ENCODE measurements at regions not wholly inside any gene's neighbourhood (a gene's known extent, or its start where the extent isn't known, plus 50 kb on each side); places are given as distances from the start of the nearest gene placed in this dataset.

DNA sequence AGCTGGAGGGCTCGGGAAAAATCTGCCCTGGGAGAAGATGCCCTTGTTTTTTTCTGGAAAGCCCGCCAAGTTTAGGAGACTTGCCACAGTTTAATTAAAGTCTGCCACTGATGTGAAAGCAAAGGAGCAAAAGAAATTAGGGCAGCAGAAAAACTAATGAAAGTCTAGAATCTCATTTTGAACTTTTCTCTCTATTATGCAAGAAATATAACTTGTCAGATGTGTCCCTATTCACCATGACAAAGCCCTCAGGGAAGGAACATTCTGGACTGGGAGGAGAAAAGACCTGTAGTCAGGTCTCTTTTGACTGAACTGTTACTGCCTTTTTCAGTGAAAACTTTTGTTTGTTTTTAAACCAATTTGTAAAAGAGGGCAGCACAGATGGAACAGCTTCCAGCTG is 715.5 kb downstream of the SORCS3 start:
- H3K4me3 Mint-ChIP-seq, result no peak overlapping the region
- TF ChIP-seq, protein P1, sequence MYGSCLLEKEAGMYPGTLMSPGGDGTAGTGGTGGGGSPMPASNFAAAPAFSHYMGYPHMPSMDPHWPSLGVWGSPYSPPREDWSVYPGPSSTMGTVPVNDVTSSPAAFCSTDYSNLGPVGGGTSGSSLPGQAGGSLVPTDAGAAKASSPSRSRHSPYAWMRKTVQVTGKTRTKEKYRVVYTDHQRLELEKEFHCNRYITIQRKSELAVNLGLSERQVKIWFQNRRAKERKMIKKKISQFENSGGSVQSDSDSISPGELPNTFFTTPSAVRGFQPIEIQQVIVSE (CRISPR knock-in tag; IDR thresholded peaks at IDR 0.05; ENCODE audit: borderline replicate concordance), result no peak
- TF ChIP-seq, protein P2, sequence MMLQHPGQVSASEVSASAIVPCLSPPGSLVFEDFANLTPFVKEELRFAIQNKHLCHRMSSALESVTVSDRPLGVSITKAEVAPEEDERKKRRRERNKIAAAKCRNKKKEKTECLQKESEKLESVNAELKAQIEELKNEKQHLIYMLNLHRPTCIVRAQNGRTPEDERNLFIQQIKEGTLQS (CRISPR knock-in tag; conservative IDR thresholded peaks at IDR 0.05), result no peak
- TF ChIP-seq, protein P3, sequence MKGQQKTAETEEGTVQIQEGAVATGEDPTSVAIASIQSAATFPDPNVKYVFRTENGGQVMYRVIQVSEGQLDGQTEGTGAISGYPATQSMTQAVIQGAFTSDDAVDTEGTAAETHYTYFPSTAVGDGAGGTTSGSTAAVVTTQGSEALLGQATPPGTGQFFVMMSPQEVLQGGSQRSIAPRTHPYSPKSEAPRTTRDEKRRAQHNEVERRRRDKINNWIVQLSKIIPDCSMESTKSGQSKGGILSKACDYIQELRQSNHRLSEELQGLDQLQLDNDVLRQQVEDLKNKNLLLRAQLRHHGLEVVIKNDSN (CRISPR knock-in tag; IDR thresholded peaks at IDR 0.05), result no peak
- TF ChIP-seq RORB (CRISPR knock-in tag; IDR thresholded peaks at IDR 0.05) (no peak), ZNF138 (CRISPR knock-in tag; conservative IDR thresholded peaks at IDR 0.05) (no peak), ZNF317 (CRISPR knock-in tag; IDR thresholded peaks at IDR 0.05; ENCODE audit: borderline replicate concordance, low read depth) (no peak), JAZF1 (CRISPR knock-in tag; IDR thresholded peaks at IDR 0.05) (no peak), NFE2L1 (CRISPR knock-in tag; IDR thresholded peaks at IDR 0.05) (no peak), NFYB (CRISPR knock-in tag; conservative IDR thresholded peaks at IDR 0.05; ENCODE audit: low read depth) (no peak), SMAD4 (CRISPR knock-in tag; IDR thresholded peaks at IDR 0.05) (no peak), GTF2I (CRISPR knock-in tag; conservative IDR thresholded peaks at IDR 0.05) (no peak), ZNF423 (CRISPR knock-in tag; IDR thresholded peaks at IDR 0.05) (no peak)
- TF ChIP-seq, protein P4, sequence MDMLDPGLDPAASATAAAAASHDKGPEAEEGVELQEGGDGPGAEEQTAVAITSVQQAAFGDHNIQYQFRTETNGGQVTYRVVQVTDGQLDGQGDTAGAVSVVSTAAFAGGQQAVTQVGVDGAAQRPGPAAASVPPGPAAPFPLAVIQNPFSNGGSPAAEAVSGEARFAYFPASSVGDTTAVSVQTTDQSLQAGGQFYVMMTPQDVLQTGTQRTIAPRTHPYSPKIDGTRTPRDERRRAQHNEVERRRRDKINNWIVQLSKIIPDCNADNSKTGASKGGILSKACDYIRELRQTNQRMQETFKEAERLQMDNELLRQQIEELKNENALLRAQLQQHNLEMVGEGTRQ (CRISPR knock-in tag; IDR thresholded peaks at IDR 0.05), result no peak
- TF ChIP-seq, protein P5, sequence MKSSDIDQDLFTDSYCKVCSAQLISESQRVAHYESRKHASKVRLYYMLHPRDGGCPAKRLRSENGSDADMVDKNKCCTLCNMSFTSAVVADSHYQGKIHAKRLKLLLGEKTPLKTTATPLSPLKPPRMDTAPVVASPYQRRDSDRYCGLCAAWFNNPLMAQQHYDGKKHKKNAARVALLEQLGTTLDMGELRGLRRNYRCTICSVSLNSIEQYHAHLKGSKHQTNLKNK (CRISPR knock-in tag; IDR thresholded peaks at IDR 0.05), result no peak
- ChIA-PET POLR2A (no interaction called here), CTCF (no interaction called here)
- ATAC-seq (no peak), DNase-seq (ENCODE audit: low spot score) (no peak)
- peaks cover 2% of the 10 kb centered on the region; the same call in 1 of the 2 replicates for H3K36me3 Mint-ChIP-seq
- peaks cover 9% of the 10 kb centered on the region for H3K9me3 Mint-ChIP-seq
- H3K27ac Mint-ChIP-seq, result no peak overlapping the region
- no peaks in the 10 kb centered on the region for H3K27me3 Mint-ChIP-seq (ENCODE audit: low read depth)
- H3K4me1 Mint-ChIP-seq, result no peaks in the 10 kb centered on the region

DNA sequence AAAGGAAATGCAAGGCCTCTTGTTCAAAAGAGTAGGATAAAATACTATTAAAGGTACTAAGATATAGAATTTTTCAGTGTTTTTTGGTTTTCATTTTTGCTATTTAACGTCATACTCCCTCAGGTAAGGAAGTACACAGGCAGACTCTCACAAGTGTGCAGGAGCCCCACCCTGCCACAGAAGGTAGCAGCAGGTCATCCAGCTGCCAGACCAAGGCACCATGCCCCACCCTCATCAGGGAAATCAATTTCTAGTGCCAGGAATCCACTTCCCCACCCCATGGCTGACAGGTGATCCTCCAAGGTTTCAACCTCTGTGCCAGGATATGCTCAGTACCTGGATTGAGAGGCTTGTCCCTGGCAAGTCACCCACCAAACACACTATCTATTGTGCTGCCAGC is 712.9 kb downstream of the SORCS3 start:
- Mint-ChIP-seq H3K27me3 (ENCODE audit: low read depth) (no peaks in the 10 kb centered on the region), H3K9me3 (no peaks in the 10 kb centered on the region), H3K36me3 (no peaks in the 10 kb centered on the region), H3K4me3 (no peak overlapping the region), H3K4me1 (peaks cover 16% of the 10 kb centered on the region), H3K27ac (no peak overlapping the region)
- CTCF ChIA-PET, result no interaction called here
- POLR2A ChIA-PET, result no interaction called here
- TF ChIP-seq, protein P6, sequence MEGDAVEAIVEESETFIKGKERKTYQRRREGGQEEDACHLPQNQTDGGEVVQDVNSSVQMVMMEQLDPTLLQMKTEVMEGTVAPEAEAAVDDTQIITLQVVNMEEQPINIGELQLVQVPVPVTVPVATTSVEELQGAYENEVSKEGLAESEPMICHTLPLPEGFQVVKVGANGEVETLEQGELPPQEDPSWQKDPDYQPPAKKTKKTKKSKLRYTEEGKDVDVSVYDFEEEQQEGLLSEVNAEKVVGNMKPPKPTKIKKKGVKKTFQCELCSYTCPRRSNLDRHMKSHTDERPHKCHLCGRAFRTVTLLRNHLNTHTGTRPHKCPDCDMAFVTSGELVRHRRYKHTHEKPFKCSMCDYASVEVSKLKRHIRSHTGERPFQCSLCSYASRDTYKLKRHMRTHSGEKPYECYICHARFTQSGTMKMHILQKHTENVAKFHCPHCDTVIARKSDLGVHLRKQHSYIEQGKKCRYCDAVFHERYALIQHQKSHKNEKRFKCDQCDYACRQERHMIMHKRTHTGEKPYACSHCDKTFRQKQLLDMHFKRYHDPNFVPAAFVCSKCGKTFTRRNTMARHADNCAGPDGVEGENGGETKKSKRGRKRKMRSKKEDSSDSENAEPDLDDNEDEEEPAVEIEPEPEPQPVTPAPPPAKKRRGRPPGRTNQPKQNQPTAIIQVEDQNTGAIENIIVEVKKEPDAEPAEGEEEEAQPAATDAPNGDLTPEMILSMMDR (IDR thresholded peaks at IDR 0.05), result no peak
- TF ChIP-seq NR1H2 (CRISPR knock-in tag; IDR thresholded peaks at IDR 0.05), result no peak
- ATAC-seq, result no peak
- DNase-seq (ENCODE audit: low spot score), result no peak

DNA sequence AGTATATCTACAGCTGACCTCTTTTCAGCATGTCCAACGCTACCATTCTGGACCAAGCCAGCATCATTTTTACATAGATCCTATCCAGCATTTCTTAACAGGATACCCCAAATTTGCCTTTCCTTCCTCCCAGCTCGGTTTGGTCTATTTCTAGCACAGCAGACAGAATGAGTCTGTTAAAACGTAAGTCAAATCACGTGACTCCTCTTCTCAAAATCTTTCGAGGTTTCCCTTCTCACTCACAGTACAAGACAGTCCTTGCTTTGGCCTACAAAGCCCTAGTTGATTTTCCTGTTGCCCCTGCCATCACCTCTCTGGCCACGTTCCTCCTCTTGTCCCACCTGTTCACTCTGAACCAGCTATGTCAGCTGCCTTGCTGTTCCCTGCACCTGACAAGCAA is 711.7 kb downstream of the SORCS3 start:
- ChIA-PET CTCF (no interaction called here), POLR2A (no interaction called here)
- H3K4me3 Mint-ChIP-seq, result no peak overlapping the region
- H3K27me3 Mint-ChIP-seq (ENCODE audit: low read depth), result no peaks in the 10 kb centered on the region
- peaks cover 16% of the 10 kb centered on the region for H3K4me1 Mint-ChIP-seq
- no peak overlapping the region for H3K27ac Mint-ChIP-seq
- ATAC-seq, result no peak
- no peak for DNase-seq (ENCODE audit: low spot score)
- H3K9me3 Mint-ChIP-seq, result no peaks in the 10 kb centered on the region
- H3K36me3 Mint-ChIP-seq, result no peaks in the 10 kb centered on the region
- TF ChIP-seq, protein P7, sequence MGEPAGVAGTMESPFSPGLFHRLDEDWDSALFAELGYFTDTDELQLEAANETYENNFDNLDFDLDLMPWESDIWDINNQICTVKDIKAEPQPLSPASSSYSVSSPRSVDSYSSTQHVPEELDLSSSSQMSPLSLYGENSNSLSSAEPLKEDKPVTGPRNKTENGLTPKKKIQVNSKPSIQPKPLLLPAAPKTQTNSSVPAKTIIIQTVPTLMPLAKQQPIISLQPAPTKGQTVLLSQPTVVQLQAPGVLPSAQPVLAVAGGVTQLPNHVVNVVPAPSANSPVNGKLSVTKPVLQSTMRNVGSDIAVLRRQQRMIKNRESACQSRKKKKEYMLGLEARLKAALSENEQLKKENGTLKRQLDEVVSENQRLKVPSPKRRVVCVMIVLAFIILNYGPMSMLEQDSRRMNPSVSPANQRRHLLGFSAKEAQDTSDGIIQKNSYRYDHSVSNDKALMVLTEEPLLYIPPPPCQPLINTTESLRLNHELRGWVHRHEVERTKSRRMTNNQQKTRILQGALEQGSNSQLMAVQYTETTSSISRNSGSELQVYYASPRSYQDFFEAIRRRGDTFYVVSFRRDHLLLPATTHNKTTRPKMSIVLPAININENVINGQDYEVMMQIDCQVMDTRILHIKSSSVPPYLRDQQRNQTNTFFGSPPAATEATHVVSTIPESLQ (CRISPR knock-in tag; IDR thresholded peaks at IDR 0.05), result no peak
- TF ChIP-seq ZNF232 (CRISPR knock-in tag; IDR thresholded peaks at IDR 0.05) (no peak), CREB1 (CRISPR knock-in tag; IDR thresholded peaks at IDR 0.05) (no peak), TP53 (CRISPR knock-in tag; IDR thresholded peaks at IDR 0.05) (no peak), JUN (CRISPR knock-in tag; IDR thresholded peaks at IDR 0.05) (no peak)
- TF ChIP-seq, protein P8, sequence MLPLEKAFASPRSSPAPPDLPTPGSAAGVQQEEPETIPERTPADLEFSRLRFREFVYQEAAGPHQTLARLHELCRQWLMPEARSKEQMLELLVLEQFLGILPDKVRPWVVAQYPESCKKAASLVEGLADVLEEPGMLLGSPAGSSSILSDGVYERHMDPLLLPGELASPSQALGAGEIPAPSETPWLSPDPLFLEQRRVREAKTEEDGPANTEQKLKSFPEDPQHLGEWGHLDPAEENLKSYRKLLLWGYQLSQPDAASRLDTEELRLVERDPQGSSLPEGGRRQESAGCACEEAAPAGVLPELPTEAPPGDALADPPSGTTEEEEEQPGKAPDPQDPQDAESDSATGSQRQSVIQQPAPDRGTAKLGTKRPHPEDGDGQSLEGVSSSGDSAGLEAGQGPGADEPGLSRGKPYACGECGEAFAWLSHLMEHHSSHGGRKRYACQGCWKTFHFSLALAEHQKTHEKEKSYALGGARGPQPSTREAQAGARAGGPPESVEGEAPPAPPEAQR (CRISPR knock-in tag; IDR thresholded peaks at IDR 0.05), result no peak
- TF ChIP-seq, protein P9, sequence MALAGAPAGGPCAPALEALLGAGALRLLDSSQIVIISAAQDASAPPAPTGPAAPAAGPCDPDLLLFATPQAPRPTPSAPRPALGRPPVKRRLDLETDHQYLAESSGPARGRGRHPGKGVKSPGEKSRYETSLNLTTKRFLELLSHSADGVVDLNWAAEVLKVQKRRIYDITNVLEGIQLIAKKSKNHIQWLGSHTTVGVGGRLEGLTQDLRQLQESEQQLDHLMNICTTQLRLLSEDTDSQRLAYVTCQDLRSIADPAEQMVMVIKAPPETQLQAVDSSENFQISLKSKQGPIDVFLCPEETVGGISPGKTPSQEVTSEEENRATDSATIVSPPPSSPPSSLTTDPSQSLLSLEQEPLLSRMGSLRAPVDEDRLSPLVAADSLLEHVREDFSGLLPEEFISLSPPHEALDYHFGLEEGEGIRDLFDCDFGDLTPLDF (CRISPR knock-in tag; IDR thresholded peaks at IDR 0.05), result no peak
